ENCODE measurements at regions not wholly inside any gene's neighbourhood (a gene's known extent, or its start where the extent isn't known, plus 50 kb on each side); places are given as distances from the start of the nearest gene placed in this dataset.

DNA sequence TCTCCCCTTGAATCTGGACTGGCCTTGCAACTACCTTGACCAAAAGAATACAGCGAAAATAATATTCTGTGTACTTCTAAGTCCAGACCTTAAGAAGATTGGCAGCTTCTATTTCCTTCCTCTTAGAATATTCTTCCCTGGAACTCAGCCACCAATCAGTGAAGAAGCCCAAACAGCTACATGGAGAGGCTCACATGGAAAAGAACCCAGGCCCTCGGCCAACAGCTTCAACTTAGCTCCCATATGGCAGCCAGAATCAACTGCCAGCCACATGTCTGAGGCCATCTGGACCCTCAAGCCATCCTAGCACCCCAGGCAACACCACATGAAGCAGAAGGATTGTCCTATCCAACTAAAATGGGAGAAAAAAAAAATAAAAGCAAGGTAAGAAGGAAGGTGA is 178.8 kb downstream of the IBTK start:
- no peak for DNase-seq

DNA sequence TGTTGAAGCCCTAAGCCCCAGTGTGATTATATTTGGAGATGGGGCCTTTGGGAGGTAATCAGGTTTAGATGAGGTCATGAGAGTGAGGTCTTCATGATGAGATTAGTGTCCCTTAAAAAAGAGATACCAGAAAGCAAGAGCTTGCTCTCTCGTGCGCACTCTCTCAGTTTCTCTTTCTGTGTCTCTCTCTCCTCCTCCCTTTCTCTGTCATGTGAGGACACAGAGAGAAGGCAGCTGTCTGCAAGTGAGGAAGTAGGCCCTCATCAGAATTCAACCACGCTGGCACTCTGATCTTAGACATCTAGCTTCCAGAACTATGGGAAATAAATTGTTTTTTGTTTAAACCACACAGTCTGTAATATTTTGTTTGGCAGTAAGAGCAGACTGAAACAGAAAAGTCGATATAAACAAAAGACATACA is 180.5 kb downstream of the IBTK start:
- no peak for DNase-seq

DNA sequence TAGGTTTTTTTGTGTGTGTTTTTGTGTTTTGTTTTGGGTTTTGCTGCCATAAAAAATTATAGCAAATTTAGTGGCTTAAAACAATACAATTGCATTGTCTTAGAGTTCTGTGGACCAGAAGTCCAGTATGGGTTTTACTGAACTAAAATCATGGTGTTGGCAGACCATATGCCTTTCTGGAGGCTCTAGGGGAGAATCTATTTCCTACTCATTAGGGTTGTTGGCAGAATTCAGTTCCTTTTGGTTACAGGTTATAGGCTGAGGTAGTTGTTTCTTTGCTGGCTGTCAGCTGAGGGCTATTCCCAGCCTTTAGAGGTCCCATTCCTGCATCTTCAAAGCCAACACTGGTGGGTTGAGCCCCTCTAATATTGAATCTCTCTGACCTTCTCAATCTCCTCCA is 181.3 kb downstream of the IBTK start:
- DNase-seq: no peak

DNA sequence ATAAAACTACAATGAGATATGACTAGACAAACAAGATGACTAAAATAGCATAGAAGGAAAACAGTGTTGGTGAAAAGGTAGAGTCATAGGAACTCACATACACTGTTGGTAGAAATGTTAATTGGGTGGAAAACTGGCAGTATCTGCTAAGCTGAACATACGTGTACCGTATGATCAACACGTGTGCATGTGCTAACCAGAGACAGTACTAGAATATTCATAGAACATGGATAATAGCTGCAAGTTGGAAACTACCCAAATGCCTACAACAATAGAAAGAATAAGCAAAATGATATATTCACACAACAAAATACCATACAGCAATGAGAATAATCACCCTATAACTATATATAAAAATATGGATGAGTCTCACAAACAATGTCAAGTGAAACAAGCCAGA is 184.0 kb downstream of the IBTK start:
- DNase-seq: no peak

DNA sequence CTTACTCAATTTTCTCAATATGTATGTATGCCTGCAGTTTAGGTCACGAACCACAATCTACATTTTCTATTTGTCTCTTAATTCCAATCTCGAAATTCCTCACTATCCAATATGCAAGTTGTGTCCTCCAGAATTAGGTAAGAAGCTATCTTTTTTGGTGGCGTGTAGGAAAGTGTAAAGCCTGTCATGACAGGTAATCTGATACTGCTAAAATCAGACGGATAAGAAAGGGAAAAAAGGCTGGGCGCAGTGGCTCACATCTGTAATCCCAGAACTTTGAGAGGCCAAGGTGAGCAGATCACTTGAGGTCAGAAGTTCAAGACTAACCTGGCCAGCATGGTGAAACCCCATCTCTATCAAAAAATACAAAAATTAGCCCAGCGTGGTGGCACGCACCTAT is 185.3 kb downstream of the IBTK start:
- no peak for DNase-seq

DNA sequence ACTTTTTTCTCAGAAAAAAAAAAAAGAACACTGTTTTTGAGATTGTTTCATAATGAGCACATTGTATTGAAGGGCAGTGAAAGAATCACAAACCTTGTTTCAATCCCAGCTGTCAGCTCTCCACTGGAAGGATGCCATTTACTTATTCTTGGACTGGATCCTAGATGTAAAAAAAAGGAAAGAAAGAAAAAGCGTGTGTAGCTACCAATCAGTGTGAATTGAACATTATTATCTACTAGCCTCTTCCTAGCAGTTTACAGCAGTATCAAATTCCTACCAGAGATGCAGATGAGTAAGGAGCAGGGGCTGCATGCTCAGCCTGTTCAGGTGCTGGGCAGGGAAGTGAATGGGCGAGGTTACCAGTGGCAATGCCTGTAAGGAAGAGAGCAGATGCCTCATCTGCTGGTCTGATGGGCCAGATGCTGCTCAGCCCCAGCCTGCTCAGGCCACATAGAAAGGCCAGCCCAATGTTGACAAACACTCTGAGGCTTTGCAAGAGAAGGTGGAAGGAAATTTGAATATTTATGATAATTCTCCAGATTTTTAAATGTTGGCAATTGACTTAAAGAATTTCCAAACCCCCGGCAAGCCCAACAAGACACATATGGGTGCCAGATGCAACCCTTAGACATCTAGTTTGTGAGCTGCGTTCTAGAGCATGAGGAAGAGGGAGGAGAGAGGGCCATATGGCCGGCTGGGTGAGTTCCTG is 189.5 kb downstream of the IBTK start:
- DNase-seq: no peak

DNA sequence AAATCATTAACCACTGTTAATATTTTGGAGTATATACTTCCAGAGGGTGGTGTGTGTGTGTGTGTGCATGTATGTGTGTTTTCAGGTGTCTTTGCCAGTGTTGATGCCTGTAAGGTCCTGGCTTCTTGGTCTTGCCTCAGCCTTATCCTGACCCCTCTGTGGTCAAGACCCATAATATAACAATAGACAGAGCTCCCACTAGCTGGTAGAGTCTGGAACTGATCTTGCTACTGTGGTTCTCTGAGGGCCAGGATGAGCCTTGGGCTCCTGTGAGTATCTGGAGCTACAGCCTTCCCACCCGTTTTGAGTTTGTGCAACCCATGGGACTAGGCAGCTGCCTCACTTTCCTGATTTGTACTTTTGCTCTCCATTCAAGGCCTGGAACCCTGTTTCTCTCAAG is 191.0 kb downstream of the IBTK start:
- DNase-seq: no peak

DNA sequence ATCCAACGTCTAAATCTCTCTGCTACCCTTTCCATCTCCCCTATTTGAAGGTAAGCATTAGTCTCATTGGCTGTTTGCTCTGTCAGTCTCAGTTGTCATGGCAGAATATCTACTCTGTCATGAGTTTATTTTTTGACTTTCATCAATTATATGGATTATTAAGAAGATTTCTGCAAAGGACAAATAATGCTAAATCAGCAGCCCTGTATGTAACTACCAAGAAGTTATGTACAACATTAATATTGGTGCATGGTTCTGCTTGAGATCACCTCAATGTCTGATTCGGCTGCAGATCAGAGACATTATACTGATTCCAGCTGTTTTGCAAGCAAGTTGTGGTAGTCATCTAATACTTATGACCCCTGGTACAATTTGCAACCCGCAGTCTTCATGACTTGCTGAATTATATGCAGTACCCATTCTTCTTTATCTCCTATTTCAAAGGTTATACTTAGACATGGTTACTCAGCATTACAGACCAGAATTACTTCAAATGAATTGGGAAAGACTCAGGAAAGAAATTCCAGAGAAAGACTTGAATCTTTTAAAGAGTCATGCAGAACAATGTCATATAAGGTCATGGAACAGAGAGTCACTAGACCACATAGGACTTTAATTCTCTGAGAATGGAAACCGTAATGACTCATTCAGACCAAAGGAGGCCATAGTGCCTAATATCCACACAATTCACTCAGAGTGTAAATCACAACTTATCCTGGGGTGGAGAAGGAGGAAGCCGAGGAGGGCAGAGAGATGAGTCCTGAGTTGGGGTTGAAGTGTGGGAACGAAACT is 201.4 kb downstream of the IBTK start:
- no peak for DNase-seq

DNA sequence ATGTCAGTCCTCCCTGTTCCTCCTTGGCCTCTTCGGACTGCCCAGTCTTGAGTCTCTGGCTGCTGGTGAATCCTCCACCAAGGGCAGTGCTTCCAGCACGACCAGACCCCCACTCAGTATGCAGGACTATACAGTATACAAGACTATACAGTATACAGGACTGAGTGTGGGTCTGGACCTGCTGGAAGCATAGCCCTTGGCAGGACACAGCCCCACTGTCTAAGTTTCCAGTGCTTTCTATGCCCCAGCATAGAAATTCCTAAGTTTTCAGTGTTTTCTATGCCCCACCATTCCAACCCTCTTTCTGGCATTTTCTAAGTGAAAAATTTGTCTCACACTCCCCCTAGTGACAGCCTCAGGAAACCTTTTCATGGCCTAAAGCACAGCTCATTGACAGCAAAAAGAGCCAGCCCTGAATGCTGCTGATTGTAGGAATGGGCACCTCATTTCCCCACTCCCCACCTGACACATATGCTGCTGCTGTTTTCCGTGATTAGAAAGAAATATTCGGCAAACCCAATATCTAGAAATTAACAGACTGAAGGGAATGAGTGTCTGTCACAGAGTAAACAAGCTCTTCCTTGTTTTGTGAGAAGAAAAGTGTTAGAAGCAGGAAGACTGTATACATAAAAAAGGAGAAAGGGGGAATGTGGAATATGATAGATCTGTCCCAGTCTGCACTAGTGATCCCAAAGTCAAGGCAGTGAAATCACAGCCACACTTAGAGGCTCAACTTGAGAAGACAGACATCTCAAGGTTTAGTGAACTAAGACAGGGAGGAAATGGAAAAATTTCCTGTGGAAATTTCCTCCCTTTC is 206.9 kb downstream of the IBTK start:
- no peak for DNase-seq

DNA sequence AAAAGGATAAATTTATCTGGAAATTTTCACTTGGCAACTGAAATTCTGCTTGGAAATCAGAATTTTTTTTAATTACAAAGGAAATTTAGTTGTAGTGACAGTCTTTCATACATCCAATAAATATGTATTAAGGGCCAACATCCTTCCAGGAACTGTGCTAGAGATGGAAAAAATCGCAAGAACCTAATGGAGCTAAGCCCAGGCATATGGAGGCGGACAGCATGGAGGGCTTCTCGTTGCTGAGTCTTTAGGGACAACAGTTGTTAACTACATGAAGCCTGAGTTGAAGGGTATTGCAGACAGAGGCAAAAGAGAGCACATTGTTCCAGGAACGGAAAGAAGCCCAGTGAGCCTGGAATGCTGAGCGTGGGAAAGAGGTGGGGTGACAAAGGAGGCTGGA is 208.9 kb downstream of the IBTK start:
- DNase-seq: no peak

DNA sequence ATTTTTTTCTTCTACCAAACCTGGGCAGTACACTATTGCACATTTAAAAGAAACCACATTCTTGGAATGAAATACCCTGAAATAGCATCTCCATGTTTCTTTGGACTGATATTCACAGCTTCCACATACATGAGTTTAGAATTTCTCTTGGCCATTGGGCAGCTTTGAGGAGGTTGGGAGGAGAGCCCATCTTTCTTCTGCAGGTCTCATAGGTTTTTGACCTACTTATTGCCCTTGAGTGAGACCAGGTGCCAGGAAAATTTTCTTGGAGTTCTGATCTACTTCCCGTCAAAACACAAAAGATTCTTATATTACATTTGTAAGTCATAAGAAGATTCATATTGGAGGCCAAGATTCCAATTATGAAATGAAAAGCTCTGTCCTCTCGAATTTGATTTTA is 212.0 kb downstream of the IBTK start:
- DNase-seq: no peak

DNA sequence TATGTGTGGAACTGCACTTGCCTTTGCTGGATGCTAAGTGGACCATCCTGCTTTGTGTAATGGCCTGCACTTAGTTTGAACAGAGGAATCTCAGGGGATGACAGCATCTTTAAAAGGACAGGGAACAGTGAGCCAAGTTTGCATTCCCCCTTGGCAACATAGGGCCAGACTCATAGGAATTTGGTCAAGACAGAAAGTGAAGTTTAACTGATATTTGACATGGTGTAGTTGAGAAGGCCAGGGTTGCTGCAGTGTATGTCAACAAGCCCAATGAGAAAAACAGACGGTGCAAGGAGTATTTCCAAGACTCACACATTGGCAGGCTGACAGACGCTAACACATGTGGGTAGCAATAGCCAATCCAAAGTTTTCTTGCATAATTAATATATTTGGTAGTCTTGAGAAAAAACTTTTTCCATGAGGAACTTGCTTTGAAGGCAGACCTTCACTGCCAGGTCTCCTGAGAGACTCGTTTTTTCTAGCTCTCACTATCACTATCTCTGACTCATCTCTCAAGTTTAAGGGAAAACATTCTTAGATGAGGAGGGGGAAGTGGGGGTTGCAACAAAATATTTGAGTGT is 213.8 kb downstream of the IBTK start:
- no peak for DNase-seq

DNA sequence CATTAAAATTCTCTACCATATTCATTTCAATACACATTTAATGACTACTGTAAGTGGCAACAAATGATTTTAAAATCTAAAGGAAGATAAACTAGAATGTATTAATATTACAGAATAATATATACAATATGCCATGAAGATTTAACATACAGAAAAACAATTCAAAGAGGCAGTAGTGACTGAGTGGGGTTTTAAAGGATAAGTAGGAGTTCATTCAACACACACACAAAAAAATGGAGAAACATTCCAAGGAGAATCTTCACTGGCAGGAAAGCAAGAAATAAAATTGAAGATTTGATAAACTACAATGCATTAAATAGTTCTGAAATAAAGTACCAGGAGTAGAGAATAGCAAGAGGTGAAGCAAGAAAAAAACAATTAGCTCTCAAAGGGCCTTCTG is 215.1 kb downstream of the IBTK start:
- no peak for DNase-seq

DNA sequence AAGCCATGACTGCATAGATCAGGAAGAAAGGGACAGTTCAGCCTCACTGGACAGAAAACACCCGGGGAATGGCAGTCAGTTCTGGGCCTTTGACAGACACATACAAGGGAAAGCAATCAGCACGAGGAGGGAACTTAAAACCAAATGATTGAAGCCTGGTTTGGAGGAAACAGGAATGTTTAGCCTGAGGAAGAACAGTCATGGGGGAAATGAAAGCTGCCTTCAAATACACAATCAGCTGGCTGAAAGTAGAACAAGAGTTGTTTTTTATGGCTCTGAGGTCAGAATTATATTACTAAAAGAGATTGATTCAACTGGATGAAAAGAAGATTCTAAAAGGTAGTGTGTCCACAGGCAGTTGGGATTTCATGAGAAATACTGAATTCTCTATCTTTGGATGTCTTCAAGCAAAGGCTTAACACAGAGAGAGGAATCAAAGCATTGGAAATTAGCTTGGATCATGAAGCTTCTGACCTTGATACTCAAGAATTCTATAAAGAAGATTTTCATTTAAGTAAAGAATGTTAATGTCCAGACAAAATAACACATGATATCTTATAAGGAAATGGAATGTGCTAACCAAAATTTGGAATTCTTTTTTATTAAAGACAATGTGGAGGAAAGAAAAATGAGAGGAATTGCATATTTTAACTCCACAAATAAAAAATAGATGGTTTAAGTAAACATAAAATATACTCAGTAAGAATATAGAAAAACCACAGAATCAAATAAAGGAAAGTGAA is 216.6 kb downstream of the IBTK start:
- DNase-seq: no peak

DNA sequence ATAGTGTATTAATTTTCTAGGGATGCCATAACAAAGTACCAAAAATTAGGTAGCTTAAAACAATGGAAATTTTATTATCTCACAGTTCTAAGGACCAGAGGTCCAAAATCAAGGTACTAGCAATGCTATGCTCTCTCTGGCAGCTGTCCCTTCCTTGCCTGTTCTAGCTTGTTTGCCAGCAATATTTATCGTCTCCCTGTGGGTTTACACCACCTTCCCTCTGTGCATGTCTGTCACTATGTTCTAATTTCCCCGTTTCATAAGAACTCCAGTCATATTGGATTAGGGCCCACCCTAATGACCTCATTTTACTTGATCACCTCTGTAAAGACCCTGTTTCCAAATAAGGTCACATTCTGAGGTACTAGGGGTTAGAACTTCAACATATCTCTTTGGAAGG is 217.2 kb downstream of the IBTK start:
- DNase-seq: no peak

DNA sequence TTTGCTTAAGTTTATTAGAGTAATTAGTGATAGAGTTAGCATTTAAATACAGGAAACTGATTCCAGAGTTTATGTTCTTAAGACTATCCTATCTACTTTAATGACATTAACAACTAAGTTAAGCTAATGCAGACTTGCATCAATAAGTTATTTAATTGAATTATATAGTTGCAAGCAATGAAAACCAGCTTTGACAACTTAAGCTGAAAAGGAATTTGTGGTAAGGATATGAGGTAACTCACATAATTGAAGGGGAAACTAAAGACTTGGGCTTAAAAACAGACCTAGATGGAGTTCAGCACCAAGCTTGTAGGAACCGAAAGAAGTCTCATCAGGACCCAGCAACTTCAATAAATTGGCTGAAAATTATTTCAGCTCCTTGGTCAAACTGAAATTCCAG is 222.3 kb downstream of the IBTK start:
- no peak for DNase-seq

DNA sequence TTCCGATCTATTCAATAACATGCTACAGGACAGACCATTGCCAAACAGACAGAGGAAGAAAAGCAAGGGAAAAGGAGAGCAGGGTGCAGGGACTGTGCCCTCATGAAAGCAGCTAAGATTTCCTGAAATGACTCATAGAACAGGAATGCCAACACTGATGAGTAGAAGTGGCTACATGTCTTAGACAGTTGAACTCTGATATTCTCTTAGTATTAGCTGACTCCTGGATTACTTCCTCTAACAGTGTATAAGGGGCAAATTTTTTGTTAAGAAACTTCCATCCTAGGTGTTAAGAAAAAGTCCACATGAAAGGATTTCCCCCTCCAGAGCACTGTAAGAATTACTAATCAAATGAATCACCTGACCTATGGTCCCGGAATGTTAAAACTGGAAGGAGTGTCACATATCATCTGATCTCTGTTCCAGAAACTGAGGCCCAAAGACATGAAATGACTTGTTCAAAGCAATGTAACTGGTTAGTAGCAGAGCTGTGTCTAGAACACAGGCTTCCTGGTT is 224.9 kb downstream of the IBTK start:
- no peak for DNase-seq

DNA sequence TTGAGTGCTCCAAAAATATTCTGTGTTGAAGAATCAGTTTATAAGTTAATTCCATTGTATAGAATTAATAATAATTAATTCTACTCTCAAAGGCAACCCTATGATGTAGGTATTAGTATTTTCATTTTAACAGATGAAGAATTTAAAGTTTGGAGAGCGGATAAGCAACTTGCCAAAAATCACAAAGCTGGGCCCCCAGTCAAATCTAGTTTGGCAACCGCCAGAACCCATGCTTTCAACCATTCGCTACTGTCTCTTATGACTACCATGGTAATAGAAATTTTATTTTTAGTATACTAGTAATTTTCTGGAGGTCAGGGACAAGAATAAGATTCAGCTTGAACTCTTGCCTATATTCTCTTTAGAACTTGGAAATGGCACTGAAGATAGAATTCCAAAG is 229.8 kb downstream of the IBTK start:
- DNase-seq: no peak

DNA sequence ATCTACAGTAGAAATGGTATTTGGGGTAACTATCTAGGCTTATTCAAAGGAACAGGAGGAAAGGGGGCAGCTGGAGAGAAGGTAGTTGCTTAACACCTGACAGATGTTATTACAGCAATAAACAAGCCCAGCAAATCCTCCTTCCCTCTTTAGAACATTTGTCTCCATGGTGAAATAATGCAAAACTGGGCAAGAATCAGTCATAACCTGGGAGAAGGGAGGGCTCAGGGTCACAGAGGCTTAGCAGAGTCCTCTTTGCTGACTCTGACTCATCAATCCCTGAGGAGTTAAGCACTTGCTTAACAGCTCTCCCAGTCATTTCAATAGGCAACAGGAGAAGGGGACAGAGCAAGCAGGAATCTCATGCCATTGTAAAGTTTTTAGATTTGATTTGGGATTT is 230.3 kb downstream of the IBTK start:
- no peak for DNase-seq

DNA sequence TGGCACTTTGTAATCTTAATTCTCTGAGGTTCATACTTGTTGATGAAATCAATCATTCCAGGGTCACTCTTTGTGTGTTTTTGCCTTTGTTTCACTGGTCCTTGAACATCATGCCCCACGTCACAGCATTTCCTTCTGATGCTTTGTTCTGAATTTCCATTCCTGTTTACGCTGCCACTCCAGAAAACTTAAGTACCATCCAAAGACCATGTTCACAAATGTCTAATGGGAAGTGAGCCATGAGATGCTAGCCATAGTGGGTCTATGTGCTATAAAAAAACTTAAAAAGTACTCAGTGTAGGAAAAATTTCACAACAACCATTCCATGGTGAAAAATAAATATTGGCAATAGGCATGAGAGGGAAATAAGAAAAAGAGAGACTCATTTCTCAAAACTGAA is 232.0 kb downstream of the IBTK start:
- DNase-seq: no peak

DNA sequence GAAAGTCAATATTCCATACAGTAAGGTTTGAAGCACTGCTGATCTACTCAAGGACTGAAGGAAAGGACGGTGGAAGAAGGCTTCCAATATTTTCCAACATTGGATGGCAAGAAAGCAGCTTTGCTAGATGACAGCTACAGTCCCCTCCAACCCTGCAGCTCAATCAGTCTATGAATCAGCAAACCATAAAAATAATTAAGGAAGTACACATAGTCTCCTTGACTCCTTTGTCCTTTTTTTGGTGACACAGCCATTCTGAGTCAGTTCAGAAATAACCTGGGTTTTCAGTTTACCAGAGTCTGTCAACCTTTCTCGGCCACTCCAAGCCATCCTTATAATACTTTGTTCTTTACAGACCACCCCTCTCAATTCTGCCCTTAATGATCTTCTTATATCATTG is 232.5 kb downstream of the IBTK start:
- DNase-seq: no peak
